ENCODE measurements at regions not wholly inside any gene's neighbourhood (a gene's known extent, or its start where the extent isn't known, plus 50 kb on each side); places are given as distances from the start of the nearest gene placed in this dataset.

- intact Hi-C loops (cut with micrococcal nuclease) = no loop called here
- no TSS peak for BruUV-seq (replicated peaks)
- ChIA-PET CTCF (no interaction called here), POLR2A (ENCODE audit: unreplicated experiment) (no interaction called here)
- Histone ChIP-seq H3K27me3 (ENCODE audit: low read length) (peaks cover 8% of the 10 kb centered on the region; the same call in 1 of the 2 replicates), H3F3A (ENCODE audit: low read length, unreplicated experiment) (no peaks in the 10 kb centered on the region), H3K27ac (ENCODE audit: low read length) (no peak overlapping the region), H3K36me3 (ENCODE audit: low read depth, low read length) (no peaks in the 10 kb centered on the region), H3K4me1 (ENCODE audit: insufficient read depth, low read length) (no peaks in the 10 kb centered on the region), H3K79me2 (ENCODE audit: low read length) (no peaks in the 10 kb centered on the region), H2AFZ (ENCODE audit: low read length) (no peak overlapping the region), H3K4me2 (ENCODE audit: low read length) (no peak overlapping the region), H4K20me1 (ENCODE audit: low read length) (no peaks in the 10 kb centered on the region), H3K9me2 (replicated peaks; ENCODE audit: low read length) (no peaks in the 10 kb centered on the region), H3K4me3 (ENCODE audit: low read length) (no peak overlapping the region), H3K9me3 (ENCODE audit: low read length) (no peaks in the 10 kb centered on the region), H3K9ac (ENCODE audit: low read length) (no peak overlapping the region)
- ATAC-seq (no peak), DNase-seq (no peak)
- TF ChIP-seq, protein P1, sequence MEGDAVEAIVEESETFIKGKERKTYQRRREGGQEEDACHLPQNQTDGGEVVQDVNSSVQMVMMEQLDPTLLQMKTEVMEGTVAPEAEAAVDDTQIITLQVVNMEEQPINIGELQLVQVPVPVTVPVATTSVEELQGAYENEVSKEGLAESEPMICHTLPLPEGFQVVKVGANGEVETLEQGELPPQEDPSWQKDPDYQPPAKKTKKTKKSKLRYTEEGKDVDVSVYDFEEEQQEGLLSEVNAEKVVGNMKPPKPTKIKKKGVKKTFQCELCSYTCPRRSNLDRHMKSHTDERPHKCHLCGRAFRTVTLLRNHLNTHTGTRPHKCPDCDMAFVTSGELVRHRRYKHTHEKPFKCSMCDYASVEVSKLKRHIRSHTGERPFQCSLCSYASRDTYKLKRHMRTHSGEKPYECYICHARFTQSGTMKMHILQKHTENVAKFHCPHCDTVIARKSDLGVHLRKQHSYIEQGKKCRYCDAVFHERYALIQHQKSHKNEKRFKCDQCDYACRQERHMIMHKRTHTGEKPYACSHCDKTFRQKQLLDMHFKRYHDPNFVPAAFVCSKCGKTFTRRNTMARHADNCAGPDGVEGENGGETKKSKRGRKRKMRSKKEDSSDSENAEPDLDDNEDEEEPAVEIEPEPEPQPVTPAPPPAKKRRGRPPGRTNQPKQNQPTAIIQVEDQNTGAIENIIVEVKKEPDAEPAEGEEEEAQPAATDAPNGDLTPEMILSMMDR (conservative IDR thresholded peaks at IDR 0.05; ENCODE audit: low read depth, low read length) = no peak
- TF ChIP-seq EZH2 (IDR thresholded peaks at IDR 0.05; ENCODE audit: low read length, unreplicated experiment) = no peak
- no peak for TF ChIP-seq EZH2phosphoT487 (IDR thresholded peaks at IDR 0.05; ENCODE audit: borderline replicate concordance, low read length)
These were observed 232.4 kb downstream of the SEC16B start for GRCh38 chr1:177737456-177737855.

GRCh38 chr1:177732178-177732577, 237.7 kb downstream of the SEC16B start:
- Histone ChIP-seq H3K27ac (ENCODE audit: low read length) (no peak overlapping the region), H3K79me2 (ENCODE audit: low read length) (no peaks in the 10 kb centered on the region), H3K9me3 (ENCODE audit: low read length) (no peaks in the 10 kb centered on the region), H3K36me3 (ENCODE audit: low read depth, low read length) (no peaks in the 10 kb centered on the region), H3K9me2 (replicated peaks; ENCODE audit: low read length) (no peaks in the 10 kb centered on the region), H3F3A (ENCODE audit: low read length, unreplicated experiment) (no peaks in the 10 kb centered on the region), H3K9ac (ENCODE audit: low read length) (no peak overlapping the region), H2AFZ (ENCODE audit: low read length) (no peak overlapping the region), H3K4me3 (ENCODE audit: low read length) (no peak overlapping the region), H3K27me3 (ENCODE audit: low read length) (no peaks in the 10 kb centered on the region), H4K20me1 (ENCODE audit: low read length) (no peaks in the 10 kb centered on the region), H3K4me1 (ENCODE audit: insufficient read depth, low read length) (no peaks in the 10 kb centered on the region), H3K4me2 (ENCODE audit: low read length) (no peak overlapping the region)
- intact Hi-C loops (cut with micrococcal nuclease) = no loop called here
- DNase-seq (no peak), ATAC-seq (no peak)
- CTCF ChIA-PET = no interaction called here
- POLR2A ChIA-PET (ENCODE audit: unreplicated experiment) = no interaction called here
- no peak for TF ChIP-seq EZH2 (IDR thresholded peaks at IDR 0.05; ENCODE audit: low read length, unreplicated experiment)
- TF ChIP-seq, protein P1 (conservative IDR thresholded peaks at IDR 0.05; ENCODE audit: low read depth, low read length) = no peak
- no peak for TF ChIP-seq EZH2phosphoT487 (IDR thresholded peaks at IDR 0.05; ENCODE audit: borderline replicate concordance, low read length)
- no TSS peak for BruUV-seq (replicated peaks)

DNA sequence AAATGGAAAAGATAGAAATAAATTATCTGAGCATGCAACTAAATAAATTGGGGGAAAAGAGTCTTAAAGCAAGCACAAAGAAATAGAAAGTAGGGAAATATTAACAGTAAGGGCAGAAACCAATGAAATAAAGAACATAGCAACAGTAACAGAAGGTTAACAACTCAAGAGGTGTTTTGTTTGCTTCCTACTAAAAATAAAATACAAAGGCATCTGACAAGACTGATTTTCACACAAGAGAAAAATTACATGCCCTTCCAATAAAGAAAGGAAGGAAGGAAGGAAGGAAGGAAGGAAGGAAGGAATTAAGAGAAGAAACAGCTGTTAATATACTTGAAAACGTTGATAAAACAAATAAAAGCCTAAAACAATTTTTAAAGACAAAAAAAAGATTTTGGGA, 240.2 kb downstream of the SEC16B start:
- no peak overlapping the region for H2AFZ ChIP-seq (ENCODE audit: low read length)
- intact Hi-C loops (cut with micrococcal nuclease) = no loop called here
- no peaks in the 10 kb centered on the region for H3K79me2 ChIP-seq (ENCODE audit: low read length)
- no TSS peak for BruUV-seq (replicated peaks)
- no peak for DNase-seq
- ChIA-PET CTCF (no interaction called here), POLR2A (ENCODE audit: unreplicated experiment) (no interaction called here)
- H3K9me2 ChIP-seq (replicated peaks; ENCODE audit: low read length) = no peaks in the 10 kb centered on the region
- H3F3A ChIP-seq (ENCODE audit: low read length, unreplicated experiment) = no peaks in the 10 kb centered on the region
- no peaks in the 10 kb centered on the region for H3K4me1 ChIP-seq (ENCODE audit: insufficient read depth, low read length)
- ATAC-seq = no peak
- H3K27ac ChIP-seq (ENCODE audit: low read length) = no peak overlapping the region
- no peaks in the 10 kb centered on the region for H3K9me3 ChIP-seq (ENCODE audit: low read length)
- no peaks in the 10 kb centered on the region for H3K27me3 ChIP-seq (ENCODE audit: low read length)
- H3K9ac ChIP-seq (ENCODE audit: low read length) = no peak overlapping the region
- no peaks in the 10 kb centered on the region for H3K36me3 ChIP-seq (ENCODE audit: low read depth, low read length)
- no peak overlapping the region for H3K4me2 ChIP-seq (ENCODE audit: low read length)
- no peaks in the 10 kb centered on the region for H4K20me1 ChIP-seq (ENCODE audit: low read length)
- TF ChIP-seq EZH2 (IDR thresholded peaks at IDR 0.05; ENCODE audit: low read length, unreplicated experiment) (no peak), EZH2phosphoT487 (IDR thresholded peaks at IDR 0.05; ENCODE audit: borderline replicate concordance, low read length) (no peak)
- TF ChIP-seq, protein P1 (conservative IDR thresholded peaks at IDR 0.05; ENCODE audit: low read depth, low read length) = no peak
- H3K4me3 ChIP-seq (ENCODE audit: low read length) = no peak overlapping the region

Data from PC-3 (cell line).